Dedifferentiated amniotic fluid mesenchymal stem cell (primary cell): ENCODE measurements at regions not wholly inside any gene's neighbourhood (a gene's known extent, or its start where the extent isn't known, plus 50 kb on each side); places are given as distances from the start of the nearest gene placed in this dataset.

Experiments used
- DNase-seq: peaks from one replicate; pipeline ENCODE4 v3.0.0-alpha.2; 2016; ENCODE audit errors: extremely low spot score

DNA sequence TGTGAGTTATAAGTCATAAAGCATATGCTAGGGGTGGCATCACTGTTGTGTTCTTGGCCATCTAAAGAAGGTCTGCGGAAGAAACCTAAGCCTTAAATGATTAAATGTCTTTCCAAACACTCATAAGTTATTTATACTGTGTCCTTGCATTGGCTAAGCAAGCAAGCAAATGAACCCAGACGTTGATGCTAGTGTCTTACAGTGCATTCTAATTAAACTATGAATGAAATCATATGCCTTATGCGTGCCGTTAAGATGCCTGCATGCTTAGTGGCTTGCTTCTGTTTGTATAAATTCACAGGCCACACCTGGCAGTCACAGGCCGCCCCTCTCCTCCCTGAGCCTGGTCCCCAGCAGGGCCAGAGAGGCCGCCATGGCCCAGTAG lies 49.9 kb downstream of the RIN2 start:
- DNase-seq, result no peak

DNA sequence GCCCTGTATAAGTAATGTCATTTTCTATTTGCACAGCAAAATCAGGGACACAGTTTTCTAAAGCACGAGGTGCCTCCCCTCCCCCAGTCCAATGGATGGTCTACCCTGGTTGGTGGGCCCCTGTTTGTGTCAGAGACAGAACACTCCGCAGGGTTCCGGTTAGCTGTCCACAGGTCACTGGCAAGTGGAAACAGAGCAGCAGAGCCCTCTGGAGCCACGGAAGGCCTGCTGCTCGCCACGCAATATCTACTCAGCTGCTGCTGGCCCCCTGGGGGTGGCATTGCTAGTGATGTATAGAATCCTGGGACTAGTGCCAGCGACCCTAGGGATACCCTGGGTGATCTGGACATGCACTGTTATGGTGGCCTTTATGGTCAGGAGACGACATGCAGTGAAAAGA lies 50.4 kb downstream of the RIN2 start:
- DNase-seq, result no peak

DNA sequence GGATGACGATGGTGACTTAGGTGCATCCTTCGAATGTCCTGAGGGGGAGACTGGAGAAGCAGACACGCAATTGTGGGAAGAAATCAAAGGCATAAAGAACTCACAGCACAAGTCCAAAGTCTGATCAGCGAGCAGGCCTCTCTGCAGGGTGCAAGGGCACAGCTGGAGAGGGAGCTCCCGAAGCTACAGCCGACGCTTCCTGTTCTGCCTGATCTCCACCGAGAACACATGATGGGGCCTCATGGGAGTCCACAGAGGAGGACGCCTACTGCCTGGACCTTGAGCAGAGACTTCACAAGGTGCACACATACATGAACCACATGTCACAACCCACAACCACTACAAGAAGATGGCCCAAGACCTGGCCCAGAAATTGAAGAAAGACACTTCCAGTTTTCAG lies 51.4 kb downstream of the RIN2 start:
- no peak for DNase-seq

DNA sequence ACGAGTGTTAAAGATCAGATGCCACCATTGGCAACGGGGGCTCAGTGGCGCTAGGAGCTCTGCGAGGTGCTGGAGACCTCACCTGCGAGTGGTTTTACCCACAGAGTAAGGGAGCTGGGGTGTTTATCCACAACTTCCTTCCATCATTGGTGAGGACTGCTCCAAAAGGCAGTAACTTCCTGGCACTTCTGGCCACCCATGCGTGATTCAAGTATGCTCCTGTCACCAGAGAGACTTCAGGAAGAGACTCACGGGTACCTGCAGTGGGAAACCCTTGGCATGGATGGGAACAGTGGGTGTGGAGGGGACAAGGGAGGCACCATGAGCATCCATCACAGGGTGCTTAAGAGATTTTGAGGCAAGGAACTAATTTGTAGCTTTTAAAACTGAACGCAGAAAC lies 53.2 kb downstream of the RIN2 start:
- no peak for DNase-seq

DNA sequence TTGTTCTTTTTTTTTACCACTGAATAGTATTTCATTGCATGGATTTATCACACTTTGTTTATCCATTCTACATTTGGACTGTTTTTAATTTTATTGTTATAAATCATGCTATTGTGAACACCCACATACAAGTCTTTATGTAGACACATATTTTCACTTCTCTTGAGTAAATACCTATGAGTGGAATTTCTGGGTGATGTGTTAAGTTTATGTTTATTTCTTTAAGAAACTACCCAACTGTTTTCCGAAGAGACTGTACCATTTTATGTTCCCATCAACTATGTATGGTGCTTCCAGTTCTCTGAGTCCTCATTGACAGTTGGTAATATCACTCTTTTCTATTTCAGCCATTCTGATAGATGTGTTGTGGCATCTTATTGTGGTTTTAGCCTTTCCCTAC lies 54.0 kb downstream of the RIN2 start:
- DNase-seq, result no peak

DNA sequence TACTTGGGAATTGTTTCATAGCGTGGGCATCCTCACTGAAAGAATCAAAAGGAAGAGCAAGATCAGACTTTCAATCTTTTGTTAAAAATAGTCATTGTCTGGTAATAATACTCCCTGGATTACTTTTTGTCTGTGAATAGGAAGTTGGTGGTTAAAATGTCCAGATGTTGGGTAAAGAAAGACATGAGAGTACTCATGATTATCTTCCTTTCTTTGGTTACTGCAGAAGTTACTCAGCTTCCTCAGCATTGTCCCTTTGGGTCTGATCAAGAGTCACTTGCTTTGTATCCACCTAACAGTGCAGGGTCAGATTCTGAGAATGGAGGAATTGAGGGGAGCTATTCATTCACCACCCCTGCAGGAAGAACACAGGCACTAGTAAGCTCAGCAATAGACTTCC lies 54.6 kb downstream of the RIN2 start:
- no peak for DNase-seq

DNA sequence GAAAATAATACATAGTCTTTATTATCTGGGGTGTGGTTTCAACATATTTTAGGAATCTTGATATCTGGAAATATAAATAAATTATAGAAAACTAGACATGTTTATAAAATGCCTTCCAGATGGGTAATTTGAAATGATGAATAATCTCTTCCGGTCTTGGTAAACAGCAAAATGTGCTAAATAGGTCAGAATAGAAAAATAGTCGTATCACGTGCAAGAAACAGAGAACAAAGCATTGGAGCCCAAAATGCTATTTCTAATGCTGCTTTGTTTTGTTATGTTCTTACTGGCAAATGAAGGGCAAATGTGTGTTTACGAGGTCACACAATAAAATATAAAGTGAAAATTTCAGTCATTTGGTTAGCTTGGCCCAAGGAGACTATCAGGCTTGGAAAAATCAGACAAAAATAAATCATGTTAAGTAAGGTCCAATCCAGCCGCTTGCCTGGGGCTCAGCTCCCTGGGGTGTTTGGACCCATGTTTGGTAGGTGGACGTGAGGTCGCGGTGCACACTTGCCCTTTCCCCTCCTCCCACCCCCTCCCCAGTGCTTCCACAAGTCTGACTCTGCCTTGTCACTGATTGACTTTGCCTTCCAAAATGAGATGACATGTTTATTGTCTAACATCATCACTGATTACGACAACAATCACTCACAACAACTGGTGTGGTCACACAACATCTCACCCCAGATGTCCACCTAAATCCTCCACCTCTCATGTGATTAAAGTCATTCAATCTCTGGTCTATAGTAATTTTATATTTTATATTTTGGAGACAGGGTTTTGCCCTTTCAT lies 56.0 kb downstream of the RIN2 start:
- DNase-seq, result no peak

DNA sequence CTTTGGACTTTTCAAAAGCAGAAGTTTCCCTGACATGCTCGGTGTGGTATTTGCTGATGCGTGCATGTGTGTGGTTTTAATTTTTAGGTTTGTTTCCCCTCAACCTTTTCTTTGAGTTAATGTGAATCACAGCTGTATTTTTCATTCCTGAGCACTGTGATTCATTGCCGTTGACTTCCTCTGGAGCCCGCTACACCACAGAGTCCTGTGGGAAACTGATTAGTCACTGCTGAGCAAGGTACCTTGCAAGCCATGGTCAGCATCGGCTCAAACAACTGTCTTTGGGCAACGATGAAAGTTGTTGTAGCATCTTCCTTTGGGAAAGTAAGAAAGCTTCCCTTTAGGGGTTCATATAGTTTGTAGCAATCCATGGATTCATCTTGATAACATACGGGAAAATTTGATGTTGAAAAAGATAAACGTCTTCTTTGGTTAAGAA lies 57.5 kb downstream of the RIN2 start:
- peak; percentile 90 for DNase-seq

DNA sequence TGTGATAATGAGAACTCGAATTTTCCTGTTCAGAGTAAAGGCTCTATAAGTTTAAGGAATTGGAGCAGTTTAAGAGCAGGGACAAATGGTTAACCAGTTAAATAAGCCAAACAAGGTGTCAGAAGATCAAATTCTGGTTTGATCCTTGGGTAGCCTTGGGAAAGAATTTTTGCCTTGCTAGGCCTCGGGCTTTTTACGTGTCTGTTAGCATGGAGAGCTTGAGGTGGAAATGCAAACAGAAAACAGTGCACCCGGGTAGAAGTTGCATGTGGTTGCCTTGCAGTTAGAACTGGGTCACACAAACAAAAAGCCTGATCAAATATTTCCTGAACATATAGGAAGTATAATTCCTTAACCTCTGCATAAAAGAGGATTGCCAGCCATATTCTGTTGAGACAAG lies 58.3 kb downstream of the RIN2 start:
- no peak for DNase-seq

DNA sequence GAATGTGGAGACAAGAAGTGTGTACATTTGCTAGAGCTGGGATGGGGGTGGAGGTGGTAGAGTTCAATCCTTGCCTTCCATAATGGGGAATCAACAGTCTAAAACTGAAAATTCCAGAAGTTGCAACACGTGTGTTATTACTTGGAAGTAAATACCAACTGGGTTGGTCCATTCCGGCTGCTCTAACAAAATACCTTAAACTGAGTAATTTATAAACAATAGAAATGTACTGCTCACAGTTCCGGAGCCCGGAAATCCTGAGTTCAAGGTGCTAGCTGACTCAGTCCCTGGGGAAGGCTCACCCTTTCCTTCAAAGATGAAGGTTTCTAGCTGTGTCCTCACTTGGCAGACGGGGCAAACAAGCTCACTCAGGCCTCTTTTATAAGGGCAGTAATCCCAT lies 59.0 kb downstream of the RIN2 start:
- no peak for DNase-seq

DNA sequence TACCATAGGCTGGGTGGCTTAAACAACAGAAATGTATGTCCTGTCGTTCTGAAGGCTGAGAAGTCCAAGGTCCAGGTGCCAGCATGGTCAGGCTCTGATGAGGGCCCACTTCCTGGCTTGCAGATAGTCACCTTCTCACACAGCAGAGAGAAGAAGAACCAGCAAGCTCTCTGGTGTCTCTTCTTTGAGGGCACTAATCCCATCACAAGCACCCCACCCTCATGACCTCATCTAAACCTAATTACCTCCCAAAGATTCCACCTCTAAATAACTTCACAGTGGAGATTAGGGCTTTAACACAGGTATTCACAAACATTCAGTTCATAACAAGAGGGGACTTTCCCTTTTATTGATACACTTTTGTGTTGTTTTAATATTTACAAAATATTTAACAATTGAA lies 61.1 kb downstream of the RIN2 start:
- DNase-seq, result no peak

DNA sequence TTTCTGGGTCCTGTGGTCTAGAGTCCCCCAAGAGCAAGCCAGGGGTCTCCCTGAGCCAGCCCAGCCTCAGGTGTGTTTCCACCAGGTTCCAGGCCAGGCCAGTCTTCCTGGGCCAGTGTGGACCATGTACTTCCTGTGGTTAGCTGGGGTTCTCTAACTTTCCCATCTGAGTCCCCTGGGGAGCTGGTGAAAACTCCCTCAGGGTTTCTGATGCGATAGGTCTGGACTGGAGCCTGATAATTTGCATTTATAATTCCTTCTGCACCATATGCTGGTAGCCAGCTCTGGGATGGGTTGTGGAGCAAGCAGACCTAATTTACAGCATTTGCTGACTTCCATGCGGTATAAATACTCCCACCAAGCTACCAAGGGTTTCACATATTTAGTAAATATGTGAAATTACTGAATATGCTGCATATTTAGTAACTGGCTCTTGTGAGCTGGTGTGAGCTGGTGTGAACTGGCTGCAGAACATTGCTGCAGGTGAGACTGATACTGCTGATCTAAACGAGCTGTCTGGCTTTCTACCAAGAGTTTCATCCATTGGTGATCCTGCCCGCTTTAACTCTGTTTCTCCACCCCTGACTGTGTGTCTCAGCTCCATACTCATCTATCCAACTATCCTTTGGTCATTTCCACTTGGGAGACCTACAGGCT lies 62.6 kb downstream of the RIN2 start:
- no peak for DNase-seq

DNA sequence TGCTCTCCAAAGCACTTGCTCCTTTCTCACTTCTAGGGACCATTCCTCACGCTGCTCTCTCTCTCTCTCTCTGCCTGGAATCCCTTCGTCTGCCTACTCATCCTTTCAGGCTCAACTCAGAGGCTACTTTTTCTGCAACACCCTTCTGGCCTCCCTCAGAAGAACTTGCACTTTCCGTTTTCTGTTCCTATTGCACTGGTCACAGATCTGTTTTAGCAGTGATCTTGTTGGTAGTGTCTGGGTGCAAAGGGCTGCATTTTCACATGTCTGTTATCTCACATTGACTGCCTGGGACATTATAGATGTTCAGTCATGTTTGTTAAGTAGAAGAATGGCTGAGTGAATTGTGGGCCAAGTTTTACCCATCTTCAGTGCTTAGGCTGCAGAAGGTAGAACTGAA lies 63.5 kb downstream of the RIN2 start:
- DNase-seq, result no peak

DNA sequence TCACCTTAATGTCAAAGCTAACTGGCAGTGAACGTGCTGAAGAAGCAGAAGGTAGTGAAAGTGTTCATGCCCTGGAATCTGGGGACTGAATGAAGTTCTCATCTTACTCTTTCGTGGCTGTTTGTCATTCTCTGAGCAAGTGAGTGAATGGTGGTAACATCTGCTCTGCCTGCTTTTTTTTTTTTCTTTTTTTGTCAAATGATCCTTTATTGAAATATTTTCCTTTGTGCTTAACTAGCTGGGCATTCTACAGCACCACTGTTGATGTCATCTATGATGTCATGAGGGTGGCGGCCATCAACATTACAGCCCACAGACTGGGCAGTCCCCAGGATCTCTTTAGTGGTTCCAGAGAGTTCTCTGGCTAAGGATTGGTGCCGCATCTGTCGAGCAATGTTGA lies 65.2 kb downstream of the RIN2 start:
- DNase-seq, result no peak

DNA sequence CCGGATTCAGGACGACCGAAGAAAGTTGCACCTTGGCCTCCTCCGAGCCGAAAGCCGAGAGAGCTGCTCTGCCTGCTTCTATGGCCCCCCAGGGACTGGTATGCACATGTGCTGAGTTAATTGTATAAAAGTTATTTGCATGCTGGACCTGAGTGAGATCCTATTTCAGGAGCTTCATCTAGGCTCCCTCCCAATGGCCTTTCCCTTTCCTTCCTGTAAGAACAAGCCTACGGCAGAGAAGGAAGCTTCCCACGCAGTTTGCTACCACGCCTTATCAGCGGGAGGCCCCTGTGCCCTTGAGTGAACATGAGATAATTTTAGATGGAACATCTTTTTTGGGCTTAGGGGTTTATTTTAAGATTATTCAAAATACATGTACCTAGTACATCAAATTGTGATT lies 65.9 kb downstream of the RIN2 start:
- DNase-seq, result no peak

DNA sequence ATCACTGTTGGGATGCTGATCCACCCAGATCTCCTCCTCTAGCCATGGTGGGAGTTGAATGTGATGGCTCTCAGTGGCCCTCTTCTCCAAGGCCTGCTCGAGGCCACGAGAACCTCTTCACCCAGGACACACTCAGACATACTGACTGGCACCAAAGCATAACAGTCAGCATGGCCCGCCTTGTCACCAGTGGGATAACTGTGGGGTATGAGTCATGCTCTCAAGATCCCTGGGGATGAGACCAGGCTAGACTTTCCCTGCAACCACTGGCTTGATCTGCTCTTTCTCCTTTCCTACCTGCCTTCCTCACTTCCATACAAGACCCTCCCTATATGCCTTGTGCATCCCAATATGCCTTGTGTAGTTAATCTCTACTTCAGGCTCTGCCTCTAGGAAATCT lies 66.8 kb downstream of the RIN2 start:
- no peak for DNase-seq

DNA sequence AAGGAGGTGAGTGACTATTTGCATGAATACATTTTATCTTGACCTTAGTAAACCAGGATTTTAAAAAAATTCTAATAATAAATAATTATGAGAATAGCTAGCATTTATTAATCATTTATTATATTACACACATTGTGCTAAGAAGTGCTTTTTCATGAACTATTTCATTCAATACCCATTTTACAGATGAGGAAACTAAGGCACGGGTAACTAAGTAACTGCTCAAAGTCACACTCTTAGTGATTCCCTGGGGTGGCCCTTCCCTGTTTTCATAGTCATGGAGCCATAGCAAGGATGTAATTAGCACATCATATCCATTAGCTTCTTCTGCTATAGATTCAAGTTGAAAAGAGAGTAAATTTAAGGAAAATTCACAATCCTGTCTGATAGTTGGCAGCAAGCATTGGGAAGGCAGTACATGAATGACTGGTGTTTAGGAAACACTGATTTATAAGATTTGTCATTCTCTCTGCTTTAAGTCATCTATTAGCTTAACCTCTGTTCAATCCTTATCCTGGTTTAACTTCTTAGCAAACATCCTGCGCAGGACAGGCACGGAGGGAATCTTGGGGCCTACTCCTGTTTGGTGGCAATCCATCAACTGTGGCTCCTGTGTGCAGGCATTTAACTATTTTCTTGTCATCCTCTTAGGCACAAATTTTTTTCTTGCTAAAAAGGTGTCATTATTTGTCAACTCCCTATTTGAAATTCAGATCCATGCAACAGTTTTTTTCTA lies 68.3 kb downstream of the RIN2 start:
- no peak for DNase-seq

DNA sequence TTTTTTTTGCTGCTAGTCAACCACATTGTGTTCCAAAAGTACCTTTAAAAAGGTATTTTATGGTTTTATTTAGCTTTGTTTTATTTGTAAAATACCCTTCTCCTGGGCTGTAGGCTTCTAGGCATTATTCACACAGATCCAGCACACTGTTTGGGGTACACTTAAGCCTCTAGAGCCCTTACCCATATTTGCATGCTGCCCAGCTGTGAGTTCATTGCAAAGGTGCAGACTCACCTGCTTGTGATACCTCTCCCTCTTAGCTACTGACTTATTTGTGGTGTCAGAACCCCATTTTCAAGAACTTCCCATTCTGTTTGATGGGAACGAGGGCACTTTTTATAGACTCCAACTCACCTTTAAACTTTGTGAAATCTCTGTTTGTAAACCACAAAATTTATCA lies 69.8 kb downstream of the RIN2 start:
- DNase-seq, result no peak

DNA sequence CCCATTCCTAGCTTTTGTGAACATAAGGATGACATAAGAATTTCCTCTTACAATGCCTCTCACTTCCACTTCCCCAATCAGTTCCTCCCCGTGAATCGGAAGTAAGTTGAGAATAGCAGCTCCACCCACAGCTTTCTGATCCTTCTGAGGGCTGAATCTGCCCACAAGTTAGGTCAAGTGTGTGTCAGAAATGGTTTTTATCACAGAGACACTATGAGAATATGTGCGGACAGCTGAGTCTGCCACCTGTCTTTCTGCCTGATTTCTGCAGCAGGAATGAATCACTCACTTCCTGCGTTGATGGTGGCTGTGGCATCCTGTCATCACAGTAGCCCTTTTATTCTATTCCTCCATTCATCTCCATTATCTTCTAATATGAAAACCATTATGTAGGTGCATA lies 70.2 kb downstream of the RIN2 start:
- DNase-seq, result no peak

DNA sequence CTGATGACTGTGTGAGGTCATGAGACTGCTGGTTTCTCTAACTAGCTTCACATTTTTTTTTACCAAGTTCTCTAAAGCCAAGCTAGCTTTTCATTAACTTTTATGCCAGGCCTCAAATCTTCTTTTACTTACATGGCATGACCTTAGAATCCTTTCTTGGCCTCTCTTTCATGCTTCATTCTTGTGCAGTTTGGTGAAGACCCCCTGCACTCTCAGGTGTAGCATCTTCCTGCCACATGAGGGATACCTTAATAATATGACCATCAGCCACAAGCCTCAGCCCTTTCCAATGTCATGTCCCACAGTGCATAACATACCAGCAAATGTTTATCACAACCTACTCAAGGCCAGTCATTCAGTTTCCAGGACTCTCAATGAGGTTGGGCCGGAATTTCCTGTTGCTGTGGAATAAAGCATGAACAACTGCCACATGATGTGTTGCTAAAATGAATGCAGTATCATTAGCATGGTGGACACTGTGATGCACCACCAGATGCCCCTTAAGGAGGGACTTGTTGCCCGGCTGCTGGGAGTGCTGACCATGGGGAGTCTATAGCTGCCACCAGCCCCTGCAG lies 72.2 kb downstream of the RIN2 start:
- DNase-seq, result no peak

DNA sequence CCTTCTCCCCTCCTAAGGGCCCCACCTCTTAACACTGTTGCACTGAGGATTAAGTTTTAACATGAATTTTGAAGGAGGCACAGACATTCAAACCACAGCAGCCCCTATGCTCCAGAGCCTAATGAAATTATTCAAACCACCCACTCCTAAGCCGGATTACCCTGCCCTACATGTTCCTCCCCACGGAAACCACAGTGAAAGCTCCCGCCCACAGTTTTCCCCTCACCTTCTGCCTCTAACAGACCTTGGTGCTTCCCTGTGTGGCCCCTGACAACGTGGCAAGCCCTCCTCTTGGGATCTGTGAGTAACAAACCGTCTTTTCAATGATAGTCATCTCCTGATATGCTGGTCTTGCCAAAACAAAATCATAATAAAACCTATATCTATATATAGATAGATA lies 74.8 kb downstream of the RIN2 start:
- DNase-seq, result no peak

DNA sequence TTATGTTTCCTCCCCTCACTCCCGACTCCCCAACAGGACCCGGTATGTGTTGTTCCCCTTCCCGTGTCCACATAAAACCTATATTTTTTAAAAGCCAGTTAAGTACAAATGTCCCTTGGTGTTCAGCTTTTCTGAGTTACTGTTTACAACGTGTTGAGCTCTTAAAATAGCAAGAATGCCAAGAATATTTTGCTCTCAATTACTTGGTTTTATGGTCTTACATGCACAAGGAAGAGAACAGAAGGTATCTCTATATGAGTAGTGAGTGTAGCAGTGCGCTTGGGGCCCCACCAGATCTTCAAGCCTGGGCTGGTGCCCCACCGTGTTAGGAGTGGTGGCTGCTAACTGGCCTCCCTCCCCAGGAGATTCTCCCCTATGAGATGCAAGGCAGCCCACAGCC lies 75.3 kb downstream of the RIN2 start:
- DNase-seq, result no peak

DNA sequence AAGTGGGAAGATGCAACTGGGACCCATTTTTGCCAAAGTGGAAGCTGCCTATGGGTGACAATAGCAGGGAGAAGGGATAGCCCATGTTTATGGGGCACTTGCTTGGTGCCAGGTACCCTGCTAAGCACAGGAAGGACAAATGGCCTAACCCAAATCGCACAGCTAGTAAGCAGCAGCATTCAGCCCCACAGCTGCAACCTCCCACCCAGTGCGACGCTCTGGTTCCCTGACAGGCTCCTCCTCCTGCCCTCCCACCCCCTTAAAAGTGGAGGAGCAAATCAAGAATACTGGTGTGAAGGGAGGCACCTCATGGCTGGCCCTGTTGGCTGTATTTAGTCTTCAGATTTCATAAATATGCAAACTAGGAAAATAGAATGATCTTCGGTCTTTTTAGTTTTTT lies 76.2 kb downstream of the RIN2 start:
- no peak for DNase-seq
